ENCODE measurements at regions not wholly inside any gene's neighbourhood (a gene's known extent, or its start where the extent isn't known, plus 50 kb on each side); places are given as distances from the start of the nearest gene placed in this dataset.

GRCh38 chr3:148605521-148605920 is 92.2 kb upstream of the AGTR1 start:
- Histone ChIP-seq H3K4me1 (ENCODE audit: control insufficient read depth, insufficient read depth, low read length) (peaks cover 7% of the 10 kb centered on the region), H3K27me3 (ENCODE audit: control insufficient read depth, insufficient read depth, low read length) (no peaks in the 10 kb centered on the region), H3K9me3 (ENCODE audit: control insufficient read depth, low read length) (no peaks in the 10 kb centered on the region), H3K36me3 (ENCODE audit: control insufficient read depth, insufficient read depth, low read length) (no peaks in the 10 kb centered on the region), H3K9ac (ENCODE audit: low read length) (no peak overlapping the region), H3K4me3 (ENCODE audit: low read length) (no peak overlapping the region)

GRCh38 chr3:148606979-148607378 is 90.7 kb upstream of the AGTR1 start:
- H3K27me3 ChIP-seq (ENCODE audit: control insufficient read depth, insufficient read depth, low read length): no peaks in the 10 kb centered on the region
- no peaks in the 10 kb centered on the region for H3K36me3 ChIP-seq (ENCODE audit: control insufficient read depth, insufficient read depth, low read length)
- H3K9ac ChIP-seq (ENCODE audit: low read length): no peak overlapping the region
- no peak overlapping the region for H3K4me3 ChIP-seq (ENCODE audit: low read length)
- no peaks in the 10 kb centered on the region for H3K9me3 ChIP-seq (ENCODE audit: control insufficient read depth, low read length)
- no peaks in the 10 kb centered on the region for H3K4me1 ChIP-seq (ENCODE audit: control insufficient read depth, insufficient read depth, low read length)

- no peak overlapping the region for H3K9ac ChIP-seq (ENCODE audit: low read length)
- H3K4me1 ChIP-seq (ENCODE audit: control insufficient read depth, insufficient read depth, low read length): no peaks in the 10 kb centered on the region
- no peaks in the 10 kb centered on the region for H3K9me3 ChIP-seq (ENCODE audit: control insufficient read depth, low read length)
Measured at GRCh38 chr3:148607491-148607890, 90.2 kb upstream of the AGTR1 start.

GRCh38 chr3:148612278-148612677 is 85.4 kb upstream of the AGTR1 start:
- H3K9me3 ChIP-seq (ENCODE audit: control insufficient read depth, low read length): no peaks in the 10 kb centered on the region
- no peak overlapping the region for H3K4me3 ChIP-seq (ENCODE audit: low read length)
- H3K4me1 ChIP-seq (ENCODE audit: control insufficient read depth, insufficient read depth, low read length): no peaks in the 10 kb centered on the region
- no peaks in the 10 kb centered on the region for H3K36me3 ChIP-seq (ENCODE audit: control insufficient read depth, insufficient read depth, low read length)
- no peaks in the 10 kb centered on the region for H3K27me3 ChIP-seq (ENCODE audit: control insufficient read depth, insufficient read depth, low read length)
- H3K9ac ChIP-seq (ENCODE audit: low read length): no peak overlapping the region

More at GRCh38 chr3:148607491-148607890, 90.2 kb upstream of the AGTR1 start:
- H3K27me3 ChIP-seq (ENCODE audit: control insufficient read depth, insufficient read depth, low read length): no peaks in the 10 kb centered on the region
- no peaks in the 10 kb centered on the region for H3K36me3 ChIP-seq (ENCODE audit: control insufficient read depth, insufficient read depth, low read length)
- no peak overlapping the region for H3K4me3 ChIP-seq (ENCODE audit: low read length)

- Histone ChIP-seq H3K4me1 (ENCODE audit: control insufficient read depth, insufficient read depth, low read length) (no peaks in the 10 kb centered on the region), H3K36me3 (ENCODE audit: control insufficient read depth, insufficient read depth, low read length) (no peaks in the 10 kb centered on the region), H3K27me3 (ENCODE audit: control insufficient read depth, insufficient read depth, low read length) (no peaks in the 10 kb centered on the region), H3K9me3 (ENCODE audit: control insufficient read depth, low read length) (no peaks in the 10 kb centered on the region), H3K4me3 (ENCODE audit: low read length) (no peak overlapping the region), H3K9ac (ENCODE audit: low read length) (no peak overlapping the region)
Measured at GRCh38 chr3:148615382-148615781, 82.3 kb upstream of the AGTR1 start.

- H3K36me3 ChIP-seq (ENCODE audit: control insufficient read depth, insufficient read depth, low read length): no peaks in the 10 kb centered on the region
- no peak overlapping the region for H3K4me3 ChIP-seq (ENCODE audit: low read length)
- no peaks in the 10 kb centered on the region for H3K4me1 ChIP-seq (ENCODE audit: control insufficient read depth, insufficient read depth, low read length)
- H3K9ac ChIP-seq (ENCODE audit: low read length): no peak overlapping the region
- no peaks in the 10 kb centered on the region for H3K27me3 ChIP-seq (ENCODE audit: control insufficient read depth, insufficient read depth, low read length)
- H3K9me3 ChIP-seq (ENCODE audit: control insufficient read depth, low read length): no peaks in the 10 kb centered on the region
Measured at GRCh38 chr3:148625095-148625736, 72.5 kb upstream of the AGTR1 start.

- Histone ChIP-seq H3K9me3 (ENCODE audit: control insufficient read depth, low read length) (no peaks in the 10 kb centered on the region), H3K4me1 (ENCODE audit: control insufficient read depth, insufficient read depth, low read length) (no peaks in the 10 kb centered on the region), H3K4me3 (ENCODE audit: low read length) (no peak overlapping the region), H3K27me3 (ENCODE audit: control insufficient read depth, insufficient read depth, low read length) (no peaks in the 10 kb centered on the region), H3K9ac (ENCODE audit: low read length) (no peak overlapping the region), H3K36me3 (ENCODE audit: control insufficient read depth, insufficient read depth, low read length) (no peaks in the 10 kb centered on the region)
Measured at GRCh38 chr3:148625991-148626390, 71.7 kb upstream of the AGTR1 start.

GRCh38 chr3:148629006-148629405 is 68.7 kb upstream of the AGTR1 start:
- Histone ChIP-seq H3K4me1 (ENCODE audit: control insufficient read depth, insufficient read depth, low read length) (no peaks in the 10 kb centered on the region), H3K9me3 (ENCODE audit: control insufficient read depth, low read length) (no peaks in the 10 kb centered on the region), H3K4me3 (ENCODE audit: low read length) (no peak overlapping the region), H3K9ac (ENCODE audit: low read length) (no peak overlapping the region), H3K36me3 (ENCODE audit: control insufficient read depth, insufficient read depth, low read length) (no peaks in the 10 kb centered on the region), H3K27me3 (ENCODE audit: control insufficient read depth, insufficient read depth, low read length) (no peaks in the 10 kb centered on the region)

GRCh38 chr3:148631124-148631903 is 66.4 kb upstream of the AGTR1 start:
- Histone ChIP-seq H3K9ac (ENCODE audit: low read length) (no peak overlapping the region), H3K4me3 (ENCODE audit: low read length) (no peak overlapping the region), H3K4me1 (ENCODE audit: control insufficient read depth, insufficient read depth, low read length) (no peaks in the 10 kb centered on the region), H3K9me3 (ENCODE audit: control insufficient read depth, low read length) (no peaks in the 10 kb centered on the region), H3K36me3 (ENCODE audit: control insufficient read depth, insufficient read depth, low read length) (no peaks in the 10 kb centered on the region), H3K27me3 (ENCODE audit: control insufficient read depth, insufficient read depth, low read length) (no peaks in the 10 kb centered on the region)

- H3K4me3 ChIP-seq (ENCODE audit: low read length): no peak overlapping the region
- H3K9ac ChIP-seq (ENCODE audit: low read length): no peak overlapping the region
- H3K36me3 ChIP-seq (ENCODE audit: control insufficient read depth, insufficient read depth, low read length): no peaks in the 10 kb centered on the region
- H3K9me3 ChIP-seq (ENCODE audit: control insufficient read depth, low read length): no peaks in the 10 kb centered on the region
- H3K27me3 ChIP-seq (ENCODE audit: control insufficient read depth, insufficient read depth, low read length): no peaks in the 10 kb centered on the region
- no peaks in the 10 kb centered on the region for H3K4me1 ChIP-seq (ENCODE audit: control insufficient read depth, insufficient read depth, low read length)
Measured at GRCh38 chr3:148641722-148642121, 56.0 kb upstream of the AGTR1 start.

GRCh38 chr3:148642214-148642613 is 55.5 kb upstream of the AGTR1 start:
- no peaks in the 10 kb centered on the region for H3K27me3 ChIP-seq (ENCODE audit: control insufficient read depth, insufficient read depth, low read length)
- H3K36me3 ChIP-seq (ENCODE audit: control insufficient read depth, insufficient read depth, low read length): no peaks in the 10 kb centered on the region
- H3K9ac ChIP-seq (ENCODE audit: low read length): no peak overlapping the region
- no peaks in the 10 kb centered on the region for H3K4me1 ChIP-seq (ENCODE audit: control insufficient read depth, insufficient read depth, low read length)
- H3K9me3 ChIP-seq (ENCODE audit: control insufficient read depth, low read length): no peaks in the 10 kb centered on the region
- no peak overlapping the region for H3K4me3 ChIP-seq (ENCODE audit: low read length)

- H3K9me3 ChIP-seq (ENCODE audit: control insufficient read depth, low read length): no peaks in the 10 kb centered on the region
- no peaks in the 10 kb centered on the region for H3K36me3 ChIP-seq (ENCODE audit: control insufficient read depth, insufficient read depth, low read length)
- H3K9ac ChIP-seq (ENCODE audit: low read length): no peak overlapping the region
- no peak overlapping the region for H3K4me3 ChIP-seq (ENCODE audit: low read length)
- no peaks in the 10 kb centered on the region for H3K27me3 ChIP-seq (ENCODE audit: control insufficient read depth, insufficient read depth, low read length)
- no peaks in the 10 kb centered on the region for H3K4me1 ChIP-seq (ENCODE audit: control insufficient read depth, insufficient read depth, low read length)
Measured at GRCh38 chr3:148642616-148643015, 55.1 kb upstream of the AGTR1 start.

All from mucosa of stomach (tissue), 1 donor.